ENCODE measurements at regions not wholly inside any gene's neighbourhood (a gene's known extent, or its start where the extent isn't known, plus 50 kb on each side); places are given as distances from the start of the nearest gene placed in this dataset.

- no peak overlapping the region for H3K27ac ChIP-seq (ENCODE audit: low read depth)
- H3K4me1 ChIP-seq (ENCODE audit: insufficient read depth): no peaks in the 10 kb centered on the region
- WGBS: 98% methylated on average over 7 of the region's 7 CpGs
- no peak overlapping the region for H3K4me3 ChIP-seq (ENCODE audit: low read depth, low read length)
- no peak for DNase-seq (ENCODE audit: extremely low spot score)
- no peaks in the 10 kb centered on the region for H3K36me3 ChIP-seq (ENCODE audit: insufficient read depth)
Observed at GRCh38 chr3:124656531-124656930, 73.7 kb upstream of the UMPS start.

GRCh38 chr3:124657138-124657537 is 73.1 kb upstream of the UMPS start:
- DNase-seq (ENCODE audit: extremely low spot score): no peak
- Histone ChIP-seq H3K27ac (ENCODE audit: low read depth) (no peak overlapping the region), H3K36me3 (ENCODE audit: insufficient read depth) (no peaks in the 10 kb centered on the region), H3K4me1 (ENCODE audit: insufficient read depth) (no peaks in the 10 kb centered on the region), H3K4me3 (ENCODE audit: low read depth, low read length) (no peak overlapping the region)
- 91% methylated on average over 4 of the region's 4 CpGs for WGBS

- DNase-seq (ENCODE audit: extremely low spot score): no peak
- Histone ChIP-seq H3K4me1 (ENCODE audit: insufficient read depth) (no peaks in the 10 kb centered on the region), H3K36me3 (ENCODE audit: insufficient read depth) (no peaks in the 10 kb centered on the region), H3K4me3 (ENCODE audit: low read depth, low read length) (no peak overlapping the region), H3K27ac (ENCODE audit: low read depth) (no peak overlapping the region)
- WGBS: 92% methylated on average over 12 of the region's 12 CpGs
Observed at GRCh38 chr3:124658270-124658669, 72.0 kb upstream of the UMPS start.

GRCh38 chr3:124659175-124659574 is 71.1 kb upstream of the UMPS start:
- no peak overlapping the region for H3K4me3 ChIP-seq (ENCODE audit: low read depth, low read length)
- 0% methylated on average over 1 of the region's 1 CpG for WGBS
- no peak overlapping the region for H3K27ac ChIP-seq (ENCODE audit: low read depth)
- no peak for DNase-seq (ENCODE audit: extremely low spot score)
- H3K4me1 ChIP-seq (ENCODE audit: insufficient read depth): no peaks in the 10 kb centered on the region
- H3K36me3 ChIP-seq (ENCODE audit: insufficient read depth): no peaks in the 10 kb centered on the region

GRCh38 chr3:124660599-124660998 is 69.7 kb upstream of the UMPS start:
- Histone ChIP-seq H3K36me3 (ENCODE audit: insufficient read depth) (no peaks in the 10 kb centered on the region), H3K27ac (ENCODE audit: low read depth) (no peak overlapping the region), H3K4me3 (ENCODE audit: low read depth, low read length) (no peak overlapping the region), H3K4me1 (ENCODE audit: insufficient read depth) (no peaks in the 10 kb centered on the region)
- no peak for DNase-seq (ENCODE audit: extremely low spot score)
- WGBS: 98% methylated on average over 1 of the region's 1 CpG

- no peak for DNase-seq (ENCODE audit: extremely low spot score)
- Histone ChIP-seq H3K4me3 (ENCODE audit: low read depth, low read length) (no peak overlapping the region), H3K27ac (ENCODE audit: low read depth) (no peak overlapping the region), H3K4me1 (ENCODE audit: insufficient read depth) (no peaks in the 10 kb centered on the region), H3K36me3 (ENCODE audit: insufficient read depth) (no peaks in the 10 kb centered on the region)
- 64% methylated on average over 2 of the region's 2 CpGs for WGBS
Observed at GRCh38 chr3:124663690-124664089, 66.6 kb upstream of the UMPS start.

- H3K4me1 ChIP-seq (ENCODE audit: insufficient read depth): no peaks in the 10 kb centered on the region
- 94% methylated on average over 2 of the region's 2 CpGs for WGBS
- H3K36me3 ChIP-seq (ENCODE audit: insufficient read depth): no peaks in the 10 kb centered on the region
- no peak overlapping the region for H3K4me3 ChIP-seq (ENCODE audit: low read depth, low read length)
- DNase-seq (ENCODE audit: extremely low spot score): no peak
- no peak overlapping the region for H3K27ac ChIP-seq (ENCODE audit: low read depth)
Observed at GRCh38 chr3:124664804-124665203, 65.4 kb upstream of the UMPS start.

- DNase-seq (ENCODE audit: extremely low spot score): no peak
- 83% methylated on average over 5 of the region's 5 CpGs for WGBS
- no peak overlapping the region for H3K4me3 ChIP-seq (ENCODE audit: low read depth, low read length)
- no peaks in the 10 kb centered on the region for H3K36me3 ChIP-seq (ENCODE audit: insufficient read depth)
- no peak overlapping the region for H3K27ac ChIP-seq (ENCODE audit: low read depth)
- no peaks in the 10 kb centered on the region for H3K4me1 ChIP-seq (ENCODE audit: insufficient read depth)
Observed at GRCh38 chr3:124666067-124666466, 64.2 kb upstream of the UMPS start.

- Histone ChIP-seq H3K27ac (ENCODE audit: low read depth) (no peak overlapping the region), H3K4me3 (ENCODE audit: low read depth, low read length) (no peak overlapping the region), H3K36me3 (ENCODE audit: insufficient read depth) (no peaks in the 10 kb centered on the region), H3K4me1 (ENCODE audit: insufficient read depth) (no peaks in the 10 kb centered on the region)
- no peak for DNase-seq (ENCODE audit: extremely low spot score)
- 66% methylated on average over 3 of the region's 3 CpGs for WGBS
Observed at GRCh38 chr3:124669470-124669869, 60.8 kb upstream of the UMPS start.

- DNase-seq (ENCODE audit: extremely low spot score): no peak
- Histone ChIP-seq H3K4me3 (ENCODE audit: low read depth, low read length) (no peak overlapping the region), H3K36me3 (ENCODE audit: insufficient read depth) (no peaks in the 10 kb centered on the region), H3K27ac (ENCODE audit: low read depth) (no peak overlapping the region), H3K4me1 (ENCODE audit: insufficient read depth) (no peaks in the 10 kb centered on the region)
- WGBS: 80% methylated on average over 5 of the region's 5 CpGs
Observed at GRCh38 chr3:124671106-124671505, 59.1 kb upstream of the UMPS start.

- no peak for DNase-seq (ENCODE audit: extremely low spot score)
- H3K36me3 ChIP-seq (ENCODE audit: insufficient read depth): no peaks in the 10 kb centered on the region
- H3K4me1 ChIP-seq (ENCODE audit: insufficient read depth): no peaks in the 10 kb centered on the region
Observed at GRCh38 chr3:124674336-124674735, 55.9 kb upstream of the UMPS start.

GRCh38 chr3:124676236-124676635 is 54.0 kb upstream of the UMPS start:
- H3K36me3 ChIP-seq (ENCODE audit: insufficient read depth): no peaks in the 10 kb centered on the region
- DNase-seq (ENCODE audit: extremely low spot score): no peak
- no peaks in the 10 kb centered on the region for H3K4me1 ChIP-seq (ENCODE audit: insufficient read depth)
- H3K4me3 ChIP-seq (ENCODE audit: low read depth, low read length): no peak overlapping the region
- no peak overlapping the region for H3K27ac ChIP-seq (ENCODE audit: low read depth)
- 83% methylated on average over 3 of the region's 3 CpGs for WGBS

More at GRCh38 chr3:124674336-124674735, 55.9 kb upstream of the UMPS start:
- WGBS: 90% methylated on average over 13 of the region's 13 CpGs
- Histone ChIP-seq H3K27ac (ENCODE audit: low read depth) (no peak overlapping the region), H3K4me3 (ENCODE audit: low read depth, low read length) (no peak overlapping the region)

GRCh38 chr3:124679048-124679638 is 51.1 kb upstream of the UMPS start:
- Histone ChIP-seq H3K27ac (ENCODE audit: low read depth) (no peak overlapping the region), H3K4me3 (ENCODE audit: low read depth, low read length) (no peak overlapping the region), H3K4me1 (ENCODE audit: insufficient read depth) (no peaks in the 10 kb centered on the region), H3K36me3 (ENCODE audit: insufficient read depth) (no peaks in the 10 kb centered on the region)
- DNase-seq (ENCODE audit: extremely low spot score): no peak
- 81% methylated on average over 5 of the region's 5 CpGs for WGBS

Data from urinary bladder (tissue), 3 donors.